ENCODE measurements at regions not wholly inside any gene's neighbourhood (a gene's known extent, or its start where the extent isn't known, plus 50 kb on each side); places are given as distances from the start of the nearest gene placed in this dataset.

- DNase-seq, result peak; percentile 48
These were observed 460.2 kb upstream of the UBE2E3 start for GRCh38 chr2:180520206-180520605.

GRCh38 chr2:180519276-180519675, 461.1 kb upstream of the UBE2E3 start:
- DNase-seq, result no peak

GRCh38 chr2:180516232-180516631, 464.2 kb upstream of the UBE2E3 start:
- DNase-seq, result no peak

GRCh38 chr2:180513389-180513788, 467.0 kb upstream of the UBE2E3 start:
- no peak for DNase-seq

- DNase-seq, result no peak
These were observed 471.9 kb upstream of the UBE2E3 start for GRCh38 chr2:180508458-180508857.

GRCh38 chr2:180507028-180507427, 473.4 kb upstream of the UBE2E3 start:
- no peak for DNase-seq

- no peak for DNase-seq
These were observed 475.2 kb upstream of the UBE2E3 start for GRCh38 chr2:180505203-180505602.

GRCh38 chr2:180497621-180498152, 482.7 kb upstream of the UBE2E3 start:
- DNase-seq, result no peak

- no peak for DNase-seq
These were observed 484.8 kb upstream of the UBE2E3 start for GRCh38 chr2:180495606-180496005.

- no peak for DNase-seq
These were observed 486.1 kb upstream of the UBE2E3 start for GRCh38 chr2:180494286-180494685.

- DNase-seq, result no peak
These were observed 475.6 kb upstream of the CWC22 start for GRCh38 chr2:180482696-180483095.

GRCh38 chr2:180481998-180482397, 474.9 kb upstream of the CWC22 start:
- no peak for DNase-seq

GRCh38 chr2:180478883-180479282, 471.8 kb upstream of the CWC22 start:
- DNase-seq, result no peak

GRCh38 chr2:180474716-180475115, 467.6 kb upstream of the CWC22 start:
- no peak for DNase-seq

GRCh38 chr2:180473456-180473855, 466.4 kb upstream of the CWC22 start:
- no peak for DNase-seq

- DNase-seq, result no peak
These were observed 465.0 kb upstream of the CWC22 start for GRCh38 chr2:180472133-180472532.

- DNase-seq, result no peak
These were observed 456.5 kb upstream of the CWC22 start for GRCh38 chr2:180463608-180464007.

- no peak for DNase-seq
These were observed 454.7 kb upstream of the CWC22 start for GRCh38 chr2:180461761-180462160.

GRCh38 chr2:180456801-180457200, 449.7 kb upstream of the CWC22 start:
- DNase-seq, result no peak

- peak; percentile 56 for DNase-seq
These were observed 443.7 kb upstream of the CWC22 start for GRCh38 chr2:180450841-180451240.

- no peak for DNase-seq
These were observed 442.2 kb upstream of the CWC22 start for GRCh38 chr2:180449171-180449915.

- DNase-seq, result no peak
These were observed 439.4 kb upstream of the CWC22 start for GRCh38 chr2:180446492-180446891.

GRCh38 chr2:180443888-180444287, 436.8 kb upstream of the CWC22 start:
- no peak for DNase-seq

GRCh38 chr2:180442860-180443644, 436.0 kb upstream of the CWC22 start:
- DNase-seq, result no peak

Data from NCI-H748 treated with DMSO at 0.1 percent for 48 hours (cell line).